Progenitor cell of endocrine pancreas (in vitro differentiated cells): ENCODE measurements at regions not wholly inside any gene's neighbourhood (a gene's known extent, or its start where the extent isn't known, plus 50 kb on each side); places are given as distances from the start of the nearest gene placed in this dataset.
"Not testable (repeated sequence)": the region's sequence is repeated elsewhere in the genome, so short reads cannot be mapped to it uniquely, and the experiment has no call there.

Source experiments
- DNase-seq: peaks from one replicate; pipeline ENCODE4 v3.0.0; 2021; ENCODE audit warnings: low spot score; ENCODE audit not compliant: unreplicated experiment
- H3K27ac Mint-ChIP-seq: 2 replicates; pipeline ENCODE4 v1.8.0; 2021; ENCODE audit warnings: mild to moderate bottlenecking, moderate library complexity, mixed read lengths
- H3K27me3 Mint-ChIP-seq: 2 replicates; pipeline ENCODE4 v1.8.0; 2021; ENCODE audit warnings: mixed read lengths
- H3K36me3 Mint-ChIP-seq: 2 replicates; pipeline ENCODE4 v1.8.0; 2022; ENCODE audit warnings: mixed read lengths; ENCODE audit not compliant: insufficient read depth
- H3K4me1 Mint-ChIP-seq: 2 replicates; pipeline ENCODE4 v1.8.0; 2021; ENCODE audit warnings: low read depth, mixed read lengths
- H3K4me3 Mint-ChIP-seq: 2 replicates; pipeline ENCODE4 v1.8.0; 2021; ENCODE audit warnings: low read depth, mild to moderate bottlenecking, moderate library complexity, mixed read lengths
- H3K9me3 Mint-ChIP-seq: 2 replicates; pipeline ENCODE4 v1.8.0; 2021; ENCODE audit warnings: low read depth, mixed read lengths
- CTCF ChIP-seq: fragments of 200-600 bp; sonication (generic); IDR thresholded peaks from one replicate; pipeline ENCODE4 v1.5.0; 2021; ENCODE audit warnings: antibody characterized with exemption, mild to moderate bottlenecking; ENCODE audit not compliant: unreplicated experiment

- Mint-ChIP-seq H3K4me1 (peaks cover 5% of the 10 kb centered on the region), H3K9me3 (no peaks in the 10 kb centered on the region), H3K4me3 (no peak overlapping the region), H3K27ac (no peak overlapping the region), H3K36me3 (no peaks in the 10 kb centered on the region), H3K27me3 (peaks cover 45% of the 10 kb centered on the region)
- no peak for TF ChIP-seq CTCF
- no peak for DNase-seq
These were observed 78.5 kb upstream of the SIRPA start for GRCh38 chr20:1816384-1817381.

GRCh38 chr20:1815502-1816085, 79.6 kb upstream of the SIRPA start:
- no peak for TF ChIP-seq CTCF
- Mint-ChIP-seq H3K36me3 (no peaks in the 10 kb centered on the region), H3K9me3 (no peaks in the 10 kb centered on the region), H3K4me1 (peaks cover 11% of the 10 kb centered on the region), H3K27me3 (peaks cover 45% of the 10 kb centered on the region), H3K4me3 (no peak overlapping the region), H3K27ac (no peak overlapping the region)
- DNase-seq = no peak

- peaks cover 11% of the 10 kb centered on the region for H3K4me1 Mint-ChIP-seq
These were observed 80.3 kb upstream of the SIRPA start for GRCh38 chr20:1814861-1815260.

GRCh38 chr20:1813674-1814635, 81.3 kb upstream of the SIRPA start:
- peaks cover 11% of the 10 kb centered on the region for H3K4me1 Mint-ChIP-seq
- H3K27ac Mint-ChIP-seq = peak overlapping the region; percentile 2
- no peak overlapping the region for H3K4me3 Mint-ChIP-seq
- no peaks in the 10 kb centered on the region for H3K36me3 Mint-ChIP-seq
- no peak for TF ChIP-seq CTCF
- no peaks in the 10 kb centered on the region for H3K9me3 Mint-ChIP-seq
- no peak for DNase-seq
- peaks cover 49% of the 10 kb centered on the region for H3K27me3 Mint-ChIP-seq

More at GRCh38 chr20:1814861-1815260, 80.3 kb upstream of the SIRPA start:
- not testable (repeated sequence) for H3K36me3 Mint-ChIP-seq, DNase-seq, H3K4me3 Mint-ChIP-seq, H3K9me3 Mint-ChIP-seq, H3K27ac Mint-ChIP-seq
- peaks cover 51% of the 10 kb centered on the region for H3K27me3 Mint-ChIP-seq

GRCh38 chr20:1813101-1813529, 82.1 kb upstream of the SIRPA start:
- Mint-ChIP-seq H3K36me3 (no peaks in the 10 kb centered on the region), H3K27ac (no peak overlapping the region), H3K4me1 (peaks cover 11% of the 10 kb centered on the region), H3K9me3 (no peaks in the 10 kb centered on the region), H3K4me3 (no peak overlapping the region), H3K27me3 (peaks cover 49% of the 10 kb centered on the region)
- no peak for DNase-seq
- TF ChIP-seq CTCF = no peak
